ENCODE measurements at regions not wholly inside any gene's neighbourhood (a gene's known extent, or its start where the extent isn't known, plus 50 kb on each side); places are given as distances from the start of the nearest gene placed in this dataset.

- TF ChIP-seq POLR2A (IDR thresholded peaks at IDR 0.05) (no peak), CTCF (IDR thresholded peaks at IDR 0.05 in 4 of 5, conservative IDR thresholded peaks at IDR 0.05 in 1 of 5) (no peak)
- Histone ChIP-seq H3K4me3 (no peak overlapping the region), H3K36me3 (no peaks in the 10 kb centered on the region), H3K4me1 (no peaks in the 10 kb centered on the region), H3K27ac (no peak overlapping the region), H3K27me3 (no peaks in the 10 kb centered on the region), H3K9me3 (no peaks in the 10 kb centered on the region)
- intact Hi-C loops (cut with DNase I; ENCODE audit: low total_unique reads) (no loop called here), in situ Hi-C loops (cut with MboI; ENCODE audit: low sequenced_read_pairs in 4 of 4) (no loop called here)
- ATAC-seq = no peak
- no peak for DNase-seq
Observed at GRCh38 chr4:111573386-111573785, 571.9 kb upstream of the FAM241A start.

- DNase-seq = no peak
- ATAC-seq = no peak
- Histone ChIP-seq H3K36me3 (no peaks in the 10 kb centered on the region), H3K27me3 (no peaks in the 10 kb centered on the region), H3K27ac (no peak overlapping the region), H3K9me3 (no peaks in the 10 kb centered on the region), H3K4me3 (no peak overlapping the region), H3K4me1 (no peaks in the 10 kb centered on the region)
- intact Hi-C loops (cut with DNase I; ENCODE audit: low total_unique reads) = no loop called here
- TF ChIP-seq CTCF (IDR thresholded peaks at IDR 0.05 in 4 of 5, conservative IDR thresholded peaks at IDR 0.05 in 1 of 5) (no peak), POLR2A (IDR thresholded peaks at IDR 0.05) (no peak)
- in situ Hi-C loops (cut with MboI; ENCODE audit: low sequenced_read_pairs in 4 of 4) = no loop called here
Observed at GRCh38 chr4:111579767-111580166, 565.5 kb upstream of the FAM241A start.

GRCh38 chr4:111595456-111595855, 549.8 kb upstream of the FAM241A start:
- no peak for TF ChIP-seq POLR2A (IDR thresholded peaks at IDR 0.05)
- no peak for TF ChIP-seq CTCF (IDR thresholded peaks at IDR 0.05 in 4 of 5, conservative IDR thresholded peaks at IDR 0.05 in 1 of 5)
- Histone ChIP-seq H3K4me1 (no peaks in the 10 kb centered on the region), H3K4me3 (no peak overlapping the region), H3K27me3 (no peaks in the 10 kb centered on the region), H3K27ac (no peak overlapping the region), H3K9me3 (no peaks in the 10 kb centered on the region), H3K36me3 (no peaks in the 10 kb centered on the region)
- ATAC-seq (no peak), DNase-seq (no peak)
- in situ Hi-C loops (cut with MboI; ENCODE audit: low sequenced_read_pairs in 4 of 4) (no loop called here), intact Hi-C loops (cut with DNase I; ENCODE audit: low total_unique reads) (no loop called here)

- ATAC-seq (no peak), DNase-seq (no peak)
- in situ Hi-C loops (cut with MboI; ENCODE audit: low sequenced_read_pairs in 4 of 4) (no loop called here), intact Hi-C loops (cut with DNase I; ENCODE audit: low total_unique reads) (no loop called here)
- H3K27me3 ChIP-seq = no peaks in the 10 kb centered on the region
- H3K9me3 ChIP-seq = no peaks in the 10 kb centered on the region
- no peak overlapping the region for H3K4me3 ChIP-seq
- H3K36me3 ChIP-seq = no peaks in the 10 kb centered on the region
- H3K27ac ChIP-seq = no peak overlapping the region
- no peaks in the 10 kb centered on the region for H3K4me1 ChIP-seq
- TF ChIP-seq CTCF (IDR thresholded peaks at IDR 0.05 in 4 of 5, conservative IDR thresholded peaks at IDR 0.05 in 1 of 5) (no peak), POLR2A (IDR thresholded peaks at IDR 0.05) (no peak)
Observed at GRCh38 chr4:111596491-111596890, 548.8 kb upstream of the FAM241A start.

- no peak overlapping the region for H3K4me3 ChIP-seq
- no peaks in the 10 kb centered on the region for H3K4me1 ChIP-seq
- H3K9me3 ChIP-seq = no peaks in the 10 kb centered on the region
- no peak for TF ChIP-seq POLR2A (IDR thresholded peaks at IDR 0.05)
- no peak for TF ChIP-seq CTCF (IDR thresholded peaks at IDR 0.05 in 4 of 5, conservative IDR thresholded peaks at IDR 0.05 in 1 of 5)
- H3K27me3 ChIP-seq = no peaks in the 10 kb centered on the region
- intact Hi-C loops (cut with DNase I; ENCODE audit: low total_unique reads) (no loop called here), in situ Hi-C loops (cut with MboI; ENCODE audit: low sequenced_read_pairs in 4 of 4) (no loop called here)
- H3K27ac ChIP-seq = no peak overlapping the region
- no peak for ATAC-seq
- DNase-seq = no peak
- H3K36me3 ChIP-seq = no peaks in the 10 kb centered on the region
Observed at GRCh38 chr4:111601671-111602070, 543.6 kb upstream of the FAM241A start.
